HG03521 (cell line): ENCODE measurements at regions not wholly inside any gene's neighbourhood (a gene's known extent, or its start where the extent isn't known, plus 50 kb on each side); places are given as distances from the start of the nearest gene placed in this dataset.
"Not testable (repeated sequence)": the region's sequence is repeated elsewhere in the genome, so short reads cannot be mapped to it uniquely, and the experiment has no call there.

Experiments used
- ATAC-seq: cut with Tn5 transposase; IDR thresholded peaks from one replicate; pipeline ENCODE4 v1.9.1; 2021; ENCODE audit warnings: mild to moderate bottlenecking, moderate library complexity; ENCODE audit not compliant: unreplicated experiment

GRCh38 chr7:15837306-15837950 is 150.9 kb upstream of the MEOX2 start:
- no peak for ATAC-seq

GRCh38 chr7:15836651-15837050 is 150.2 kb upstream of the MEOX2 start:
- no peak for ATAC-seq

GRCh38 chr7:15836041-15836440 is 149.6 kb upstream of the MEOX2 start:
- no peak for ATAC-seq

DNA sequence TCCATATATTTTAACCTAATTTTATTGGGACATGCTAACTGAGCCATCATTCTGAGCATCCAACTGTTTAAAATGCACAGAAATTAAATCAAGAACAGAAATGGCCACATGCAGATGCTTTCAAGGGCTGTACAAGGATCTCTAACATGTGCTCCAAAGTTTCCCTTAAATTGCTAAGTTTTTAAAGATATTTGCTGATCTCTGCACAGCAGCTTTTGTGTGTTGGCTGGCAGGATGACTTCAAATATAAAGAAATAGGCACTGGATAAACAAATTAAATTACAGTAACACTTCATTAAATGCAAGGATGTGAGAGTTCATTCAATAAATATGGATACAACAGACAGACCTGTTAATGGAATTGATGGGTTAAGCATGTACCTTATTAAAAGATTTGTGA is 148.0 kb upstream of the MEOX2 start:
- ATAC-seq = no peak

GRCh38 chr7:15832996-15833395 is 146.5 kb upstream of the MEOX2 start:
- ATAC-seq = no peak

GRCh38 chr7:15831606-15832005 is 145.1 kb upstream of the MEOX2 start:
- ATAC-seq = no peak

- ATAC-seq = no peak
Measured at GRCh38 chr7:15829691-15830090, 143.2 kb upstream of the MEOX2 start.

- ATAC-seq = no peak
Measured at GRCh38 chr7:15828881-15829280, 142.4 kb upstream of the MEOX2 start.

DNA sequence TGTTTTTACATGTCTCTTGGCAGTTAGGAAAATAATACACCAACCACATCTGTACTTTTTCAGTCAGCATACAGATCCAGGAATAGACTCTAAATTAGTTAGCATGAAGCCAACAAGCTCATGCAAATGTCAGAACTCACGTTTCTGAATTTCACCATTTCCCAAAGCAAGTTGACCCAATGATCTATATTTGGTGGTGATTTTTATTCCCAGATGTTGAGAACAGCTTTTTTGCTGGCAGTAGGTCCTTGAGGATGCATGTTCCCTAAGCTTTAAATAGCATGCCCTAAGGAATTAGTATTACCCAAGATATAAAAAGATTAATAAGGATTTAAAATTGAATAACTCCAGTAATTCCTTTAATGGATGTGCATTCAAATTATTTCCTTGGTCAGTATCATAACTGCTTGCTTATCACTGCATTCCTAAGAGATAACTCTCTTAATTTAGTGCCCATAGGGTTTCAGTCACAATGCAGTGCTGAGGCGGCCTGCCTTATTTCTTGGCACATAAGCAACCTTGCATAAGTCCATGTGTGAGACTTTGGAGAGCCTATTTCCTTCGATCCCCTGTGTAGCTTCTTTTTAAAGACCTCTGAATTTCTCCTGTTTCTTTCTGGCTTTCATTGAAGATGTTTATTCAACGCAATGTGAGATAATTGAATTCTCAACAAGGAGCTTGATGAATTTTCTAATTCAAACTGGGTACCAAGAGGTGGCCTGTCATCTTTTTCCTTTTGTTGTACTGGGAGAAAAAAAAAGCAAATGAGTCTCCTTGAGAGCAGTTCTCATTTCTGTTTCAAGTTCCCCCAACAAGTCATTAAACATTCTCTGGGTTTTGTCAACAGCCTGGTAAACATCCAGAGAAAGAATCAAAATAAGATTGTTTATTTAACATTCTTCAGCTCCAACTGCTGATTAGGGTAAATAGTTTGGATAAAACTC is 135.3 kb upstream of the MEOX2 start:
- ATAC-seq = no peak

DNA sequence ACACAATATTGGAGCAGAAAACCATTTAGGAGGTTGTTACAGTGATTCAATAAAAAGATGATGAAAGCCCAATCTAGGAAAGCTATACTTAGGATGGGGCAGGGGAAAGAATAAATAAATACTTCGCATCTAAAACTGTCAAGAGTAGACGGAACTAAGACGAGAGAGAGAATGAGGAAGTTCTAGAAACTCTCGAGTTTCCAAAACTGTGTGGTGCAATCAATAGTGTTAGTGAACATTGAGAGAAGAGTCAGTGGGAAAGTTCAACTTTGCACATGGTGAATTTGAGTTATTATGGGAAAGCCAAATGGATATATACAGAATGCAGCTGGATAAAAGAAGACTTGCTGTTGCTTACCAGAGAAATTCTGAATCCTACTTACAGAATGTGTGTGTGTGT is 133.8 kb upstream of the MEOX2 start:
- ATAC-seq = no peak

- ATAC-seq = no peak
Measured at GRCh38 chr7:15816835-15817426, 130.4 kb upstream of the MEOX2 start.

DNA sequence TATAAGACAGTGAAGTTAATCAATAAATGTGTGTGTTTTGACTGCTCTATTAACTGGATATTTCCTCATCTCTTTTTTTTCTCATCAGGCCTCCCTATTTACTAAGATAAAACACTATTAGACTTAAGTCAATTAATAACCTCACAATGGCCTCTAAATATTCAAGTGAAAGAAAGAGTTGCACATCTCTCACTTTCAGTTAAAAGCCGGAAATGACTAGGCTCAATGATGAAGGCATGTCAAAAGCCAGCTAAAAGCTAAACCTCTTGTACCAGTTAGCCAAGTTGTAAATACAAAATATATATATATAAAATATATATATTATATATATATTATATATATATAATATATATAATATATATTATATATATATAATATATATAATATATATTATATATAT is 127.0 kb upstream of the MEOX2 start:
- no peak for ATAC-seq

- not testable (repeated sequence) for ATAC-seq
Measured at GRCh38 chr7:15810383-15810782, 123.9 kb upstream of the MEOX2 start.

DNA sequence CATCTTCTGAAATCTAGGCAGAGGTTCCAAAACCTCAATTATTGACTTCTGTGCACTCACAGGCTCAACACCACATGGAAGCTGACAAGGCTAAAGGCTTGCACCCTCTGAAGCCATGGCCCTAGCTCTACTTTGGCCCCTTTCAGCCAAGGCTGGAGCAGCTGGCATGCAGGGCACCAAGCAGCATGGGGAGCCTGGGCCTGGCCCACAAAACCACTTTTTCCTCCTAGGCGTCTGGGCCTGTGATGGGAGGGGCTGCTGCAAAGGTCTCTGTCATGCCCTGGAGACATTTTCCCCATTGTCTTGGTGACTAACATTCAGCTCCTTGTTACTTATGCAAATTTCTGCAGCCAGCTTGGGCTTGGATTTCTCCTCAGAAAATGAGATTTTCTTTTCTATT is 123.5 kb upstream of the MEOX2 start:
- not testable (repeated sequence) for ATAC-seq

GRCh38 chr7:15805891-15806290 is 119.4 kb upstream of the MEOX2 start:
- ATAC-seq = no peak

DNA sequence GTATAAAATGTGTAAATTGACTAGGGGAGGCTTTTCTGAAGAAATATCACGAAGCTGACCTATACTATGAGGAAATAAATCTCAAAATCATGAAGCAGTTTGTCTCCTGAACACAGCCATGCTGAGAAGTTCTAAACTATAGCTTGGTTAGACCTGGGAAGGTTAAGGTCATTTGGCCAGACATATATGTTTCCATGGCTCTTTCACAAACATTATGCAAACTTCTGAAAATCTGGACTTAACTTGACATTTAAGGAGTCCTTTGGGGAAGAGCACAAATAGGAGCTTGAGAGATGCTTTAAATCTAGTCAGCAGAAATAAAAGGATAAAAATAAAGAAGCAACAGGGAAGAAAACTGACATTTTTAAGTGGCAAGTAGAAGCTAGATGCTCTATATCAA is 115.9 kb upstream of the MEOX2 start:
- no peak for ATAC-seq

GRCh38 chr7:15801551-15801950 is 115.1 kb upstream of the MEOX2 start:
- no peak for ATAC-seq

DNA sequence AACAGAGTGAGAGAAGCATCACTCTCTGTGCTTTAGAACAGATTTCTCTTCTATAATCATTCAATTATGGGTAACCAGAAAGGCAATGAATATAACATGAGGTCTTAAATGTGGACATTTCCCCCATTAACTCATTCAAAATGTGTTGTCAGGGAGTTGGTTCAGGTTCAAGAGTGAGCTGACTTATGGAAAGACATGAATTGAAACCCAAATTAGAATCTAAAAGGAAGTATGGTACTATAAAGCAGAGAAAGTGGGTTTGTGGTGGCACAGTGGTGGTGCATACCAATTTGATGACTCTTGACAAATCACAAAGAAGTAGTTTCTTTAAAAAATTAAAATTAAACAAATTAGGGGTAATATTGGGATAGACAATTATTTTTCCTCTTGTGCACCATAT is 114.6 kb upstream of the MEOX2 start:
- no peak for ATAC-seq

DNA sequence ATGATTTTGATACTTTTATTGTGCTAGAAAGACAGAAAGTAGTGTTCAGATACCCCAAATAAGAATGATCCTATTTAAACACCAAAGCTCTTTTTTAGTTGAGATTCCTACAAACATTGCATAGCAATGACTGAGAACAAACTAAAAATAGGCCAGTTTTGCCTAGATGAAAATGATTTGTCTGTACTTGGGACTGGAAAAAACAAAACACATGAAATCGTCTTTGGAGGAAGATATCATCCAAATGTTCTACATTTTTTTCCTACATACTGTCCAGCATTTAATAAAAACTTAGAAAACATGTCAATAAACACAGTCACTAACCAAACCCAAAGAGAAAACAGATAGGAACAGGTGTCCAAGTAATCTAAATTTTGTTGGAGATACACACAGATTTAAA is 111.6 kb upstream of the MEOX2 start:
- no peak for ATAC-seq

GRCh38 chr7:15795393-15795792 is 108.9 kb upstream of the MEOX2 start:
- no peak for ATAC-seq

- no peak for ATAC-seq
Measured at GRCh38 chr7:15794801-15795200, 108.3 kb upstream of the MEOX2 start.

DNA sequence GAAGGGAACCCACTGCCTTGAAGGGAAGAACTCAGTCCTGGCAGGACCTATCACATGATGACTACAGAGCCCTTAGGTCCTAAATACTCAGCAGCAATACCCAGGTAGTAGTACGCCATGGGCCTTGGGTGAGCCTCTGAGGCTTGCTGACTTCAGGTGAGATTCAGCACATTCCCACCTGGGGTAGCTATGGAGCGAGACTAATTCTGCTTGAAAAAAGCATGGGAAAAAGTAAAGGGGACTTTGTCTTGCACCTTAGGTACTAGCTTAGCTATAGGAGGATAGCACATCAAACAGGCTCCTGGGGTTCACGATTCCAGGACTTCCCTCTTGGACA is 98.2 kb upstream of the MEOX2 start:
- no peak for ATAC-seq
